HG03060 (cell line): ENCODE measurements at regions not wholly inside any gene's neighbourhood (a gene's known extent, or its start where the extent isn't known, plus 50 kb on each side); places are given as distances from the start of the nearest gene placed in this dataset.
A peak's percentile ranks its signal among the peaks of the same experiment; 100 is the strongest.
"Not testable (repeated sequence)": the region's sequence is repeated elsewhere in the genome, so short reads cannot be mapped to it uniquely, and the experiment has no call there.

ENCODE experiments used
- ATAC-seq: cut with Tn5 transposase; IDR thresholded peaks from one replicate; pipeline ENCODE4 v1.9.1; 2021; ENCODE audit warnings: low read depth, moderate number of reproducible peaks; ENCODE audit not compliant: unreplicated experiment

GRCh38 chr6:105681061-105681460 is 278.2 kb upstream of the PREP start:
- no peak for ATAC-seq

GRCh38 chr6:105680131-105680530 is 277.2 kb upstream of the PREP start:
- ATAC-seq, result no peak

- ATAC-seq, result no peak
Observed at GRCh38 chr6:105678516-105678915, 275.6 kb upstream of the PREP start.

GRCh38 chr6:105677671-105678475 is 275.0 kb upstream of the PREP start:
- ATAC-seq, result no peak

GRCh38 chr6:105676857-105677256 is 274.0 kb upstream of the PREP start:
- no peak for ATAC-seq

GRCh38 chr6:105675715-105676397 is 273.0 kb upstream of the PREP start:
- no peak for ATAC-seq

GRCh38 chr6:105672856-105673538 is 270.1 kb upstream of the PREP start:
- ATAC-seq, result not testable (repeated sequence)

GRCh38 chr6:105669232-105669631 is 266.4 kb upstream of the PREP start:
- no peak for ATAC-seq

- ATAC-seq, result no peak
Observed at GRCh38 chr6:105667056-105667455, 264.2 kb upstream of the PREP start.

- no peak for ATAC-seq
Observed at GRCh38 chr6:105664931-105665330, 262.0 kb upstream of the PREP start.

- ATAC-seq, result no peak
Observed at GRCh38 chr6:105651969-105652368, 249.1 kb upstream of the PREP start.

- ATAC-seq, result no peak
Observed at GRCh38 chr6:105650347-105650746, 247.5 kb upstream of the PREP start.

- ATAC-seq, result no peak
Observed at GRCh38 chr6:105649192-105649591, 246.3 kb upstream of the PREP start.

- no peak for ATAC-seq
Observed at GRCh38 chr6:105648276-105648675, 245.4 kb upstream of the PREP start.

- peak; percentile 93 for ATAC-seq
Observed at GRCh38 chr6:105646391-105646867, 243.5 kb upstream of the PREP start.

GRCh38 chr6:105645958-105646357 is 243.1 kb upstream of the PREP start:
- ATAC-seq, result no peak

GRCh38 chr6:105645156-105645555 is 242.3 kb upstream of the PREP start:
- ATAC-seq, result no peak

- no peak for ATAC-seq
Observed at GRCh38 chr6:105644691-105645090, 241.8 kb upstream of the PREP start.

GRCh38 chr6:105644073-105644489 is 241.2 kb upstream of the PREP start:
- no peak for ATAC-seq

- no peak for ATAC-seq
Observed at GRCh38 chr6:105642708-105643107, 239.8 kb upstream of the PREP start.

- ATAC-seq, result no peak
Observed at GRCh38 chr6:105641504-105641903, 238.6 kb upstream of the PREP start.
